ENCODE measurements at regions not wholly inside any gene's neighbourhood (a gene's known extent, or its start where the extent isn't known, plus 50 kb on each side); places are given as distances from the start of the nearest gene placed in this dataset.

DNA sequence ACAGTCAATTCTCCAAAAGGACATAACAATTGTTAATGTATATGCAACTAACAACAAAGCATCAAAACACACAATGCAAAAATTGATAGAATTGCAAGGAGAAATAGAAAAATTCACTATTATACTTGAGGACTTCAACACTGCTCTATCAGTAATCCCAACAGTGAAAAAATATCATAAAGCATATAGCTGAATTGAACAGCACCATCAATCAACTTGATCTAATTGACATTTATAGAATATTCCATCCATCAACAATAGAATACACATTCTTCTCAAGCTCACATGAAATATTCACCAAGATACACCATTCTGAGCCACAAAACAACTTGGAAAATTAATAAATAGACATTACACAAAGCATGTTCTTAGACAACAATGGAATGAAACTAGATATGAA, 60.1 kb upstream of the ASXL3 start:
- no peak for DNase-seq (ENCODE audit: low read depth)

DNA sequence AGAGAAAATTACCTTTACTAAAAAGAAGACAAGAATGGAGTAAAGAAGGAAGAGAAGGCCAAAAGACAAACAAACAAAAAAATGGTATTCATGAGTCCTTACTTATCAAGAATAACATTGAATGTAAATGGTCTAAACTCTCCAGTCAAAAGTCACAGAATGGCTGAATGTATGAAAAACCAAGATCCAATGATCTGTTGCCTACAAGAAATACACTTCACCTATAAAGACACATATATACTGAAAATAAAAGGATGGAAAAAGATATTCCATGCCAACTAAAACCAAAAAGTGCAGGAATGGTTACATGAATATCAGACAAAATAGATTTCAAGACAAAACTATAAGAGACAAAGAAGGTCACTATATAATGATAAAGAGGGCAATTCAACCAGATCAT, 65.0 kb upstream of the ASXL3 start:
- DNase-seq (ENCODE audit: low read depth) = no peak

GRCh38 chr18:33507019-33507418, 66.5 kb upstream of the CCDC178 start:
- no peak for DNase-seq (ENCODE audit: low read depth)

DNA sequence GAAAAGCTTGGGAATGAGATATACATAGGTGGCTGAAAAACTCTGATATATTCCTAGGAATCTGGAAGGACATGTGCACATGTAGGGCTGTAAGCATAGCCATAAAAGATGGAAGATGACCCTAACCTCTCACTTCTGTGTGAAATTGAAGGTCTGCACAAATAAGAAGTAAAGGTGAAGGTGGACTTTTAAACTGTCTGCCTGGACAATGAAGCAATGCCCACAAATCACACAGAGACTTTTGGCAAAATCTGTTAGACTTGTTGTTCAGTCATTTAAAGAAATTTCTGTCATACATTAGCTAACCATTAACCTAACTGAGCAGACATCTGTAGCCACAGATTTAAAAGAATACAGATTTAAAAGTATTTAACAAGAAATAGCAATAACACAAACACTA, 65.3 kb upstream of the CCDC178 start:
- DNase-seq (ENCODE audit: low read depth) = no peak

- no peak for DNase-seq (ENCODE audit: low read depth)
These were observed 64.8 kb upstream of the CCDC178 start for GRCh38 chr18:33505297-33505696.

DNA sequence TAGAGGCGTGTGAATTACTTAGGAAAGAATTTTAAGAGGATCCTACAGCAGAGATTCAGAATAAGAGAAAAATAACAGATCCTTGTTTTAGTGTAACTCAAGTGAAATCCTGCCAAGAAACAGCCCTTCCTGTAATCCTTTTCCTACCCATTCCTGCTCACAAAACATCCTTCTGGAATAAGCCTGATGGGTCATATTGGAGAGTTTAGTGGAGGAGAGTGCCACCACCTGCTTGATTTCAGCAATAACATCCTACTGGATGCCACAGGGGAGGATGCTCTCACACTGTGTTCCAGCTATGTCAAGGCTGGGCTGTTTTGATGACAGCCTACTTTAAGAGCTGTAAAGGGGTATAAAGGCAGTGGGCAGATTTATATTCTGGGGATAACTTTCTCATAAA, 54.8 kb upstream of the CCDC178 start:
- DNase-seq (ENCODE audit: low read depth) = peak; percentile 58

Measured in HT1080 (cell line).